Activated T-cell treated with anti-CD3 and anti-CD28 coated beads, Interleukin-2, amount 50 U/mL, for 4 hours (primary cell): ENCODE measurements at regions not wholly inside any gene's neighbourhood (a gene's known extent, or its start where the extent isn't known, plus 50 kb on each side); places are given as distances from the start of the nearest gene placed in this dataset.

Experiments used
- ATAC-seq, 2 donors: fragments of 200-7000 bp; cut with Tn5 transposase; one replicate each; pipeline ENCODE4 v1.10.0; 2021
- DNase-seq: peaks from one replicate; pipeline ENCODE4 v3.0.0-alpha.2; 2020
- H3K27me3 Mint-ChIP-seq: one replicate; pipeline ENCODE4 v1.8.0; 2021; ENCODE audit warnings: low read depth, mixed read lengths
- H3K36me3 Mint-ChIP-seq: one replicate; pipeline ENCODE4 v1.8.0; 2022; ENCODE audit warnings: mixed read lengths; ENCODE audit not compliant: insufficient read depth
- H3K4me1 Mint-ChIP-seq: one replicate; pipeline ENCODE4 v1.8.0; 2021; ENCODE audit warnings: low read depth, mixed read lengths
- H3K4me3 Mint-ChIP-seq: one replicate; pipeline ENCODE4 v1.8.0; 2021; ENCODE audit warnings: mild to moderate bottlenecking, moderate library complexity, mixed read lengths
- H3K9me3 Mint-ChIP-seq: one replicate; pipeline ENCODE4 v1.8.0; 2021; ENCODE audit warnings: mixed read lengths

- no peak for DNase-seq
Measured at GRCh38 chr20:46804126-46804525, 90.5 kb upstream of the EYA2 start.

GRCh38 chr20:46805836-46806235 is 88.8 kb upstream of the EYA2 start:
- no peaks in the 10 kb centered on the region for H3K36me3 Mint-ChIP-seq
- H3K4me3 Mint-ChIP-seq = no peak overlapping the region
- H3K27me3 Mint-ChIP-seq = peaks cover 42% of the 10 kb centered on the region
- no peak for DNase-seq
- no peaks in the 10 kb centered on the region for H3K4me1 Mint-ChIP-seq
- H3K9me3 Mint-ChIP-seq = no peaks in the 10 kb centered on the region
- ATAC-seq = no peak

More at GRCh38 chr20:46804126-46804525, 90.5 kb upstream of the EYA2 start:
- H3K4me1 Mint-ChIP-seq = no peaks in the 10 kb centered on the region
- H3K36me3 Mint-ChIP-seq = no peaks in the 10 kb centered on the region
- H3K9me3 Mint-ChIP-seq = no peaks in the 10 kb centered on the region
- peaks cover 28% of the 10 kb centered on the region for H3K27me3 Mint-ChIP-seq
- H3K4me3 Mint-ChIP-seq = no peak overlapping the region
- ATAC-seq = no peak

- H3K4me3 Mint-ChIP-seq = no peak overlapping the region
Measured at GRCh38 chr20:46807998-46808397, 86.6 kb upstream of the EYA2 start.

GRCh38 chr20:46808565-46808964 is 86.1 kb upstream of the EYA2 start:
- H3K9me3 Mint-ChIP-seq = no peaks in the 10 kb centered on the region
- peaks cover 45% of the 10 kb centered on the region for H3K27me3 Mint-ChIP-seq
- no peak overlapping the region for H3K4me3 Mint-ChIP-seq
- no peaks in the 10 kb centered on the region for H3K4me1 Mint-ChIP-seq
- H3K36me3 Mint-ChIP-seq = no peaks in the 10 kb centered on the region
- no peak for DNase-seq
- ATAC-seq = no peak

More at GRCh38 chr20:46807998-46808397, 86.6 kb upstream of the EYA2 start:
- DNase-seq (no peak), ATAC-seq (no peak)
- Mint-ChIP-seq H3K9me3 (no peaks in the 10 kb centered on the region), H3K36me3 (no peaks in the 10 kb centered on the region), H3K4me1 (no peaks in the 10 kb centered on the region), H3K27me3 (peaks cover 46% of the 10 kb centered on the region)

- Mint-ChIP-seq H3K4me3 (no peak overlapping the region), H3K27me3 (peaks cover 44% of the 10 kb centered on the region), H3K4me1 (no peaks in the 10 kb centered on the region), H3K9me3 (no peaks in the 10 kb centered on the region), H3K36me3 (no peaks in the 10 kb centered on the region)
- DNase-seq = no peak
- no peak for ATAC-seq
Measured at GRCh38 chr20:46809706-46810360, 84.8 kb upstream of the EYA2 start.

GRCh38 chr20:46810448-46811223 is 84.0 kb upstream of the EYA2 start:
- ATAC-seq = no peak
- DNase-seq = no peak

GRCh38 chr20:46811224-46812084 is 83.2 kb upstream of the EYA2 start:
- ATAC-seq (no peak), DNase-seq (no peak)
- Mint-ChIP-seq H3K9me3 (no peaks in the 10 kb centered on the region), H3K4me1 (no peaks in the 10 kb centered on the region), H3K36me3 (no peaks in the 10 kb centered on the region), H3K27me3 (peaks cover 48% of the 10 kb centered on the region), H3K4me3 (no peak overlapping the region)

More at GRCh38 chr20:46810448-46811223, 84.0 kb upstream of the EYA2 start:
- Mint-ChIP-seq H3K27me3 (peaks cover 42% of the 10 kb centered on the region), H3K4me3 (no peak overlapping the region), H3K9me3 (no peaks in the 10 kb centered on the region), H3K4me1 (no peaks in the 10 kb centered on the region), H3K36me3 (no peaks in the 10 kb centered on the region)

GRCh38 chr20:46814366-46815232 is 80.0 kb upstream of the EYA2 start:
- DNase-seq = no peak
- no peaks in the 10 kb centered on the region for H3K36me3 Mint-ChIP-seq
- no peaks in the 10 kb centered on the region for H3K9me3 Mint-ChIP-seq
- no peak overlapping the region for H3K4me3 Mint-ChIP-seq
- H3K4me1 Mint-ChIP-seq = no peaks in the 10 kb centered on the region
- H3K27me3 Mint-ChIP-seq = peaks cover 38% of the 10 kb centered on the region
- ATAC-seq = peak in 1 of 2 donors; percentile 40

GRCh38 chr20:46816097-46816496 is 78.5 kb upstream of the EYA2 start:
- no peak for ATAC-seq
- Mint-ChIP-seq H3K9me3 (no peaks in the 10 kb centered on the region), H3K36me3 (no peaks in the 10 kb centered on the region), H3K4me1 (no peaks in the 10 kb centered on the region), H3K27me3 (peaks cover 28% of the 10 kb centered on the region), H3K4me3 (no peak overlapping the region)
- DNase-seq = no peak

- H3K36me3 Mint-ChIP-seq = no peaks in the 10 kb centered on the region
- H3K27me3 Mint-ChIP-seq = peaks cover 23% of the 10 kb centered on the region
- H3K9me3 Mint-ChIP-seq = no peaks in the 10 kb centered on the region
- H3K4me1 Mint-ChIP-seq = no peaks in the 10 kb centered on the region
- DNase-seq (no peak), ATAC-seq (no peak)
- no peak overlapping the region for H3K4me3 Mint-ChIP-seq
Measured at GRCh38 chr20:46816886-46817638, 77.6 kb upstream of the EYA2 start.

- H3K36me3 Mint-ChIP-seq = no peaks in the 10 kb centered on the region
- no peak for ATAC-seq
- peaks cover 8% of the 10 kb centered on the region for H3K27me3 Mint-ChIP-seq
Measured at GRCh38 chr20:46820682-46821081, 74.0 kb upstream of the EYA2 start.

GRCh38 chr20:46823271-46823751 is 71.3 kb upstream of the EYA2 start:
- H3K9me3 Mint-ChIP-seq = peaks cover 3% of the 10 kb centered on the region
- ATAC-seq = no peak
- peaks cover 11% of the 10 kb centered on the region for H3K27me3 Mint-ChIP-seq
- no peak for DNase-seq
- H3K4me3 Mint-ChIP-seq = no peak overlapping the region
- no peaks in the 10 kb centered on the region for H3K36me3 Mint-ChIP-seq
- no peaks in the 10 kb centered on the region for H3K4me1 Mint-ChIP-seq

More at GRCh38 chr20:46820682-46821081, 74.0 kb upstream of the EYA2 start:
- Mint-ChIP-seq H3K4me1 (no peaks in the 10 kb centered on the region), H3K4me3 (no peak overlapping the region), H3K9me3 (peaks cover 3% of the 10 kb centered on the region)
- DNase-seq = no peak

- no peak overlapping the region for H3K4me3 Mint-ChIP-seq
- ATAC-seq = no peak
- H3K9me3 Mint-ChIP-seq = peaks cover 3% of the 10 kb centered on the region
Measured at GRCh38 chr20:46823753-46824152, 70.9 kb upstream of the EYA2 start.

More at GRCh38 chr20:46823753-46824152, 70.9 kb upstream of the EYA2 start:
- H3K36me3 Mint-ChIP-seq = no peaks in the 10 kb centered on the region
- H3K4me1 Mint-ChIP-seq = no peaks in the 10 kb centered on the region
- DNase-seq = no peak
- H3K27me3 Mint-ChIP-seq = peaks cover 12% of the 10 kb centered on the region
